HG03025 (cell line): ENCODE measurements at regions not wholly inside any gene's neighbourhood (a gene's known extent, or its start where the extent isn't known, plus 50 kb on each side); places are given as distances from the start of the nearest gene placed in this dataset.

Experiments
- ATAC-seq: cut with Tn5 transposase; IDR thresholded peaks from one replicate; pipeline ENCODE4 v1.9.1; 2021; ENCODE audit warnings: mild to moderate bottlenecking, moderate library complexity; ENCODE audit not compliant: unreplicated experiment, low FRiP score

DNA sequence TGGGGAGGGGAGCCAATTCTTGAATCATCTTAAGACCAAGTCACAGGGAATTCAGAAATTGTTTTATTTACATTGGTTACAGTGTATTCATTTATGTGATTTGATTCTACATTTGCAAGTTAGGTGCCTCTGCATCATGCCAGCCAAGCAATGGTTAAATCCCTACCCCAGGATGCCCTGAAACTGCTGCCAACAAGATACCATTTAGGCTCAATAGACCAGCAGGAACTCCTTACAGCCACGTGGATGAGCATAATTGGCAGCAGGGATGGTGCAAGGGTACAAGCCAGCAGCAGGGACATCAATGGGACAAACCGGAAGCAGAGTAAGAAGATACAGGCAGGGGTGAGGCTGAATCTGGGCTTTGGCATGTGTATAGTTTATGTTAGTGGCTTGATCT lies 72.4 kb upstream of the NBEA start:
- no peak for ATAC-seq

DNA sequence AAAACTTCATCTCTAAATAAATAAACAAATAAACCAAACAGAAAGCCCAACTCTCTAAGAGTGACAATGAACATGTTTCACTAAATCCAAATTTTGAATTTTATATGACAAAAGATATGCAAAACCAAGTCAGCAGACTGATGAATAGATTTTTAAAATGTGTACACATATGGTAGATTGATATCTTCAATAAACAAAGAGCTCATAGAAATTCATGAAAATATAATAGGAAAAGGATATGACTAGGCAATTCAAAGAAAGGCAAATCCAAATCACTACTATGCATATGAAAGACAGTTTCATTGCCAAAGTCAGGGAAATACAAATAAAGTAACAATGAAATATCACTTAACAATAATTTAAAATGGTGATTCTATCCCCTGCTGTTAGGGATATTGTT lies 63.7 kb upstream of the NBEA start:
- ATAC-seq, result no peak

DNA sequence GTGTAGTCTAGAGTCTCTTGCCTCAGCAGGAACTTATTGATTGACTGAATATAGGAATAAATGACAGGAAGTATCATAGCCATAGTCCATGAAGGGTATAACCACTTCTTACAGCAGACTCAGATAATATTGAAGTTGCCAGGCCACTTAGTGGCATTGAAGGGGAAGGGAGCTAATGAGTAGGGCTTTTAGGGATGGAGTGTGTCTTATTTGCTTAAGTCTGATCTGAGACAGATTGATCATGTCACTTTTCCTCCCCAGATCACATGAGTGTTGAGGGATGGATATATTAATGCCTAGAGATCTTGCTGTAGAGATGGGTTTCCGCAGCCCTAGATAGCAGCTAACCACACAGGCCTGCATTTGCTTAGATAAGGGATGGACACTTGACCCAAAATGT lies 62.2 kb upstream of the NBEA start:
- no peak for ATAC-seq

DNA sequence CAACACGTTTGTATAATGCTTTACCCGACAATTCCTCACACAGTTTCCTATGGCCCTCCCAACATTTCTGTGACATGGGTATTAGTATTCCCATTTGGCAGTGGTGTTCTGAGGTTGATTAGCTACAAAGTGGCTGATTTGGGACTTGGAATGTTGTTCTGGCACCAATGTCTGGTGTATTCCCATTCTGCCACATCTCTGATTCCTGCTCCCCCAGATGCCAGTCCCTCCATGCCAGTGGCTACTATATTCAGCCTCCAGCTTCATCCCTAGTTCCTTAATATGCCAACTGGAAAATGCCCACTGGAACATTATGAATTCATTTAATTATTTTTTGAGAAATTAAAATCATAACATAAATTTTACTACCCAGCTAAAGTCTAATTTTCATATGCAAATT lies 60.6 kb upstream of the NBEA start:
- no peak for ATAC-seq

DNA sequence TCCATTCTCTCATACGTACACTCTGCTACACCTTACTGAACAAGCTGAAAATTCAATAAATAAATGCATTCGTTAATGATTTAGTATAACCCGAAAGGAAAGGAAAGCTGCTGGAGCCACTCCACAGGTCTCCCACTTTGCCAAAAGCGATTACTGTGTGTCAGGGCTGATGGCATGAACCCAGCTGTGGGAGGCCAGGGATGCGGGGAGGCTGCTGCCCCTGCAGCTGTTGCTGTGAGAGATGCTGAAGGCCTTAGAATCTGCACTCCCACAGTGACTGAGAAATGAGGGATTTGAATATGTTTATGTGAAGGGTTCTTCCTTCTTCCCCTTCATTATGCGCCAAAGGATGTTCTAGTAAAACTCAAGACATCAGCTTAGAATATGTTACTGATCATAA lies 58.7 kb upstream of the NBEA start:
- ATAC-seq, result no peak

DNA sequence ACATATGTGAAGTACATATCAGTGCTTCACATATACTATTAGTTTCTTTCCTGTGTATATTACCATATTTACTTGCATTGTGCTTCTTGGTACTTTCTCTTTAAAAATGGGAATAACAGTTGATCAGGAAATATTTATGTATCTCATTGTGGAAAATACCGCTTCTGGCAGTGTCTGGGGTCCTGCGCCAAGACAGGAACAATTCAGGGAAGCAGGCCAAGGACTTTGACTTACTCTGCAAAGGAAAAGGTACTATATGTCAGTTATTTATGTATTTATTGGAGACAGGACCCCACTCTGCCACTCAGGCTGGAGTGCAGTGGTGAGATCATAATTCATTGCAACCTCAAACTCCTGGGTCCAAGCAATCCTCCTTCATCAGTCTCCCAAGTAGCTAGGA lies 57.7 kb upstream of the NBEA start:
- ATAC-seq, result no peak

DNA sequence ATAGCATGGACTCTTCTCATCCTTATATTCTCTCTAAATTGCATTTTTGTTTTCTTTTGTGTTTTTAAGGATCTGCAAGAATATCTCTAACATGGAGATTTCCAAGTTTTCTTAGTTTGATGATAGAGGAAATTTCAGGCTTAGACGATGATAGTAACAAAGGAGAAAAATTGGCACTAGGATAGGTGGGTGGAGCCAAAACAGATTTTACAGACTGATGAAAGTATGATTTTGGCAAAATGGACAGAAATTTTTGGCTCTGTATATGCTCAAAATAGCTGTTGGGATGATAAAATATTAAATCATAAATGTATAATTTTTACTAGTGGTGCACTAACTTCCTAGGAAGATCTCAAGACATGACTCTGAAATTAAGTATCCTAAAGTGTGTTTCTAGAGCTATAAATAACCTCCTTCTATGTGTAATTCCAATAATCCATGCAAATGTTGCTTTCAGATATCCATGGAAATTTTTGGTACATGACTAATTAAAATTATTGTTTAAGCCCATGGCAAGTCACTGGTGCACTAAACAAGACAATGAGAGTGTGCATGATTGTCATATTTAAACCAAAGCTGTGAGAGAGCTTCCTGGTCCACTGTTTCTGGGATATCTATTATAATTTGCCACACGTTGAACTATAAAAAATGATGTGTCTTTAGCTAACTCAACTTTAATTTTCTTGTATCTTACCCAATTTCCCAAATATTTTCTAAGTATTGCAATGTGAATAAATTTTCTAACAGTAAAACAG lies 55.8 kb upstream of the NBEA start:
- ATAC-seq, result no peak

DNA sequence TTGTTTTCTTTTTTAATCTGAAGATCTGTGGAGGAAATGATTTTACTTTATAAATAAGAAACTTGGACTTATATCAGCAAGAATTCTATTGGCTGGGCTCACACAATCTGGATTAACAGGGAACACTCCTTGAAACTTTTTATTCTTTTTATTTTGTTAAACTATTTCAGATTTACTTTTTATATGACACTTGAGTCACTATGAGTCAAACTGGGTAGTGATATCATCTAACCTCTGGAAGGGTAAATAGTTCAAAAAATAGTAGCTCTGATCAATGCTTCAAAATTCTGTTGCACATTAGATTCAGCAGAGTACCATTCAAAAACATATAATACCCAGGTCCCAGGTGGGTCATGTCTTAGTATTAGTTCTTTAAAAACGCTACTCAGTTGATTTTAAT lies 55.1 kb upstream of the NBEA start:
- no peak for ATAC-seq
